Right atrium auricular region (tissue), 2 donors: ENCODE measurements at regions not wholly inside any gene's neighbourhood (a gene's known extent, or its start where the extent isn't known, plus 50 kb on each side); places are given as distances from the start of the nearest gene placed in this dataset.

Experiments
- DNase-seq: peaks from one replicate; pipeline ENCODE4 v3.0.0-alpha.2; 2019; ENCODE audit warnings: low spot score
- H3K27ac ChIP-seq, 2 donors: fragments of 200-600 bp; sonication (generic); 1 replicate in 1 of 2; 2 replicates in 1 of 2; pipeline ENCODE4 v1.5.1; 2016 to 2019
- H3K27me3 ChIP-seq, 2 donors: fragments of 200-600 bp; sonication (generic); one replicate each; pipeline versions ENCODE4 v1.5.1 to v1.6.0; 2017 to 2019
- H3K36me3 ChIP-seq: fragments of 200-600 bp; sonication (generic); one replicate; pipeline ENCODE4 v1.5.1; 2016
- H3K4me1 ChIP-seq, 2 donors: fragments of 200-600 bp; sonication (generic); one replicate each; pipeline versions ENCODE4 v1.5.1 to v1.6.0; 2017 to 2019
- H3K4me3 ChIP-seq, 2 donors: fragments of 200-600 bp; sonication (generic); 1 replicate in 1 of 2; 2 replicates in 1 of 2; pipeline ENCODE4 v1.5.1; 2017 to 2019; ENCODE audit warnings: mild to moderate bottlenecking in 1 of 2, moderate library complexity in 1 of 2
- H3K9me3 ChIP-seq, 2 donors: fragments of 200-600 bp; sonication (generic); one replicate each; pipeline ENCODE4 v1.5.1; 2019
- CTCF ChIP-seq, 2 donors: fragments of 200-600 bp; sonication (generic); IDR thresholded peaks; one replicate each; pipeline ENCODE4 v1.5.1; 2019; ENCODE audit warnings: antibody characterized with exemption in 2 of 2

- Histone ChIP-seq H3K36me3 (no peaks in the 10 kb centered on the region), H3K4me1 (no peaks in the 10 kb centered on the region), H3K9me3 (no peaks in the 10 kb centered on the region), H3K27ac (no peak overlapping the region), H3K4me3 (no peak overlapping the region), H3K27me3 (no peaks in the 10 kb centered on the region)
- DNase-seq, result no peak
- TF ChIP-seq CTCF (IDR thresholded peaks at IDR 0.05), result no peak
Measured at GRCh38 chr1:157238585-157238984, 100.4 kb upstream of the ETV3 start.

GRCh38 chr1:157237981-157238380 lies 99.8 kb upstream of the ETV3 start:
- H3K4me1 ChIP-seq, result no peaks in the 10 kb centered on the region
- H3K27me3 ChIP-seq, result no peaks in the 10 kb centered on the region
- H3K36me3 ChIP-seq, result no peaks in the 10 kb centered on the region
- no peak for TF ChIP-seq CTCF (IDR thresholded peaks at IDR 0.05)
- no peaks in the 10 kb centered on the region for H3K9me3 ChIP-seq
- no peak for DNase-seq
- H3K4me3 ChIP-seq, result no peak overlapping the region
- H3K27ac ChIP-seq, result no peak overlapping the region

GRCh38 chr1:157237522-157237921 lies 99.3 kb upstream of the ETV3 start:
- Histone ChIP-seq H3K27me3 (no peaks in the 10 kb centered on the region), H3K4me1 (no peaks in the 10 kb centered on the region), H3K36me3 (no peaks in the 10 kb centered on the region), H3K4me3 (no peak overlapping the region), H3K27ac (no peak overlapping the region), H3K9me3 (no peaks in the 10 kb centered on the region)
- no peak for TF ChIP-seq CTCF (IDR thresholded peaks at IDR 0.05)
- DNase-seq, result no peak

GRCh38 chr1:157236072-157236471 lies 97.9 kb upstream of the ETV3 start:
- no peaks in the 10 kb centered on the region for H3K27me3 ChIP-seq
- DNase-seq, result no peak
- no peaks in the 10 kb centered on the region for H3K36me3 ChIP-seq
- no peak for TF ChIP-seq CTCF (IDR thresholded peaks at IDR 0.05)
- no peak overlapping the region for H3K4me3 ChIP-seq
- no peak overlapping the region for H3K27ac ChIP-seq
- no peaks in the 10 kb centered on the region for H3K9me3 ChIP-seq
- H3K4me1 ChIP-seq, result no peaks in the 10 kb centered on the region

GRCh38 chr1:157235307-157235706 lies 97.1 kb upstream of the ETV3 start:
- no peak overlapping the region for H3K4me3 ChIP-seq
- TF ChIP-seq CTCF (IDR thresholded peaks at IDR 0.05), result no peak
- H3K27ac ChIP-seq, result no peak overlapping the region
- H3K36me3 ChIP-seq, result no peaks in the 10 kb centered on the region
- H3K4me1 ChIP-seq, result no peaks in the 10 kb centered on the region
- no peak for DNase-seq
- H3K9me3 ChIP-seq, result no peaks in the 10 kb centered on the region
- H3K27me3 ChIP-seq, result no peaks in the 10 kb centered on the region

- Histone ChIP-seq H3K36me3 (no peaks in the 10 kb centered on the region), H3K4me1 (no peaks in the 10 kb centered on the region), H3K27me3 (no peaks in the 10 kb centered on the region), H3K4me3 (no peak overlapping the region), H3K27ac (no peak overlapping the region), H3K9me3 (no peaks in the 10 kb centered on the region)
- TF ChIP-seq CTCF (IDR thresholded peaks at IDR 0.05), result no peak
- no peak for DNase-seq
Measured at GRCh38 chr1:157234705-157235273, 96.6 kb upstream of the ETV3 start.
